ENCODE measurements at regions not wholly inside any gene's neighbourhood (a gene's known extent, or its start where the extent isn't known, plus 50 kb on each side); places are given as distances from the start of the nearest gene placed in this dataset.
"Not testable (repeated sequence)": the region's sequence is repeated elsewhere in the genome, so short reads cannot be mapped to it uniquely, and the experiment has no call there.

DNA sequence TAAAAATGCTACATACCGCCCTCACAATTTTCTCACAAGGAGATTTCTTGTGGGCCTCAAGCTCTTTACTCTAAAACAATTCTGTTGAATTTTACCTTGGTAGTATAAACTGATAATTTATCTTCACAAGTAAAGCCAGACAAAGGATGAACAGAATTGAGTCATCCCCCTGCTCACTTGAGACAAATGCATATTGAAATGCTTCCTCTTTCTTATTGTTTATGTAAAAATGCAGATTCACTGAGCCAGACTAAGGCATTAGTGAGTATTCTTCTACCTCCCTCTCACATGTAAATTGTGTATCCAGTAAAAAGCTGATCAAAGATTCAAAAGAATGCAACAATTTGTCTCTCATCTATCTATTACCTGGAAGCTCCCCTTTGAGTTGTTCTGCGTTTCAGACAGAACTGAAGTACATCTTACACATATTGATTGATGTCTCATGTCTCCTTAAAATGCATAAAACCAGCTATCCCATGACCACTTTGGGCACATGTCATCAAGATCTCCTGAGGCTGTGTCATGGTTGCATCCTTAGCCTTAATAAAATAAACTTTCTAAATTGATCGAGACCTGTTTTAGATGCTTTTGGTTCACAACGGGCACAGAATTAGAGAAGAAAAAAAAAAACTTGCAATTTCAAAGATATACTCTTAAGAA lies 743.1 kb upstream of the B3GALT2 start:
- DNase-seq = no peak

DNA sequence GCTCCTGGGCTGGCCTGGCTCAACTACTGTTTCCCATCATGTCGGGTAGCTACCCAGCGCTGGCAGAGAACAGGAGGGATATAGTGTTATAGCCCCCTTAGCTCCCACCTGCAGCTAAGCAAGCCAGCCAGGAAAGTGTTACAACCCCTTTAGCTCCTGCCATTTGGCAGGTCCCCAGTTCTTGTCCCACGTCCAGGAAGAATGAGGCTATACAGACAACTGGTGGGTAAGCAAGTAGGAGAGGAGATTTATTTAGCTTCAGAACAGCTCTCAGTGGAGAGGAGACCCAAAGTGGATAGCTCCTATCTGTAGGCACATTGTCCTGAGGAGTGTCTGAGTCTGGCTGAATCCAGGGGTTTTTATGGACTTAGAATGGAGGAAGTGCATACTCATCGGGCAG lies 741.1 kb upstream of the B3GALT2 start:
- no peak for DNase-seq

DNA sequence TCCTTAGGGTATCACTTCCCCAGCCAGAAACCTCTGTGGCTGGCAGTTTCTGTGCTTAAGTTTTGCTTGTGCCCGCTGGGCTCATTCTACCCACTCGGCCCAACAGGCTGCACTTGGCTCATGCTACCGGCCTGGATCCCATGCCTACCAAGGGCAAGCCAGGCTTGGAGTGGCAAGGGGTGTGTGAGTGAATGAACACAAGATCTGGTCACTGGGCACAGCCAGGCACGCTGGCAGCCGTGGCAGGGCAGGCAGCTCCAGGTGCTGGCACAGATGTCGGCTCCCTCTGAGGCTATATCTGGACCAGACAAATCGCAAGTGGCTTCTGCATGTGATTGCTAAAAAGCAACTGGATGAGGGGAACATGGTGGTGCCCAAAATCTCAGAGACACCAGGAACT lies 740.5 kb upstream of the B3GALT2 start:
- no peak for DNase-seq

DNA sequence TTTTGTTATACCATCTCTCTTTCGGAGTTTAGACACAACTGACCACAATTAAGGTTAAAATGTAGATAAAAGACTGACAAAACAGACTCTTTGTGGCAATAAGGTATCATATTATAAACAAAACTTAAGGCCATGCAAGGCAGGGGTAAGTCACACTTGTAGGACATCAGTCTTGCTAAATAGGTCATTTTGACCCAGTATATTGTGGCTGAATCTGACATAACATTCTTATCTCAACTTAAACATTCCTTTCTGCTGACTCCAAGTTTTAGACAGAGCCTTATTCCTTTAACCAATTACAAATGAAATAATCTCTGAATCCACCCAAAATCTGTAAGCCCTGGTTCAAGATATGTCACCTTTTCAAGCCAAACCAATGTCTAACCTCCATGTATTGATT lies 733.4 kb upstream of the B3GALT2 start:
- no peak for DNase-seq

DNA sequence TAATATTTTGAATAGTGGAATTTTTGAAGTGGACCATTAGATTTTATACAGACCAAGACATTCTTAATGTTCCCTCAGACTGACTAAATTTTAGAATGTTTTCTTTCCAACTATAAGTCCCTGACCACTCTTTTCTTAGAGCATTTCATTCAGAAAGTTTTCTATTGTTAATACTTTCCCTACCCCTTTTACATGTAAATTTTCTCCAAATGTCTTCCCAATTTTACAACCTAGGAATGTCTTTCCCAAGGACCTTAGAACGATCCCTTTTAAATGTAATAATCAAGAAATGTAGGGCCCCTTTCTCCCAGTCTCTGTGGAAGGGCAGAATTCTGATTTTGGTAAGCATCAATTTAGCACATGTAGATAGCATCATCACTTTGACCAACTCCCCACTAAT lies 730.0 kb upstream of the B3GALT2 start:
- DNase-seq = no peak

DNA sequence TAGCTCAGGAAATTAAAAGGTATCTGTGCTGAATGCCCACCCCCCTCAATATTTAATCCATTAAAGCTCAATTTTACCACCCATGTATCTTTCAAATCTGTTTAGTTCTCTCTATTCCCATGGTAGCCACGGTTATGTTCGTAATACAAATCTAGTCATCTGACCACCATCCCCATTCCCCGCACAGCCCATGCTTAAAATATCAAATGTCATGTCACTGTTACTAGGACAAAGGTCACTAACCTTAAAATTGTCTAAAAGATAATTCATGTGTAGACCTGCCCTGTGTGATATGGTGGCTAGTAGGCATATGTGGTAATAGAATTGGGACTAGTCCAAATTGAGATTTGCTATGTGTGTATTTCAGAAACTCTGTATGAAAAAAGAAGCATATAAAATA lies 728.5 kb upstream of the B3GALT2 start:
- no peak for DNase-seq

DNA sequence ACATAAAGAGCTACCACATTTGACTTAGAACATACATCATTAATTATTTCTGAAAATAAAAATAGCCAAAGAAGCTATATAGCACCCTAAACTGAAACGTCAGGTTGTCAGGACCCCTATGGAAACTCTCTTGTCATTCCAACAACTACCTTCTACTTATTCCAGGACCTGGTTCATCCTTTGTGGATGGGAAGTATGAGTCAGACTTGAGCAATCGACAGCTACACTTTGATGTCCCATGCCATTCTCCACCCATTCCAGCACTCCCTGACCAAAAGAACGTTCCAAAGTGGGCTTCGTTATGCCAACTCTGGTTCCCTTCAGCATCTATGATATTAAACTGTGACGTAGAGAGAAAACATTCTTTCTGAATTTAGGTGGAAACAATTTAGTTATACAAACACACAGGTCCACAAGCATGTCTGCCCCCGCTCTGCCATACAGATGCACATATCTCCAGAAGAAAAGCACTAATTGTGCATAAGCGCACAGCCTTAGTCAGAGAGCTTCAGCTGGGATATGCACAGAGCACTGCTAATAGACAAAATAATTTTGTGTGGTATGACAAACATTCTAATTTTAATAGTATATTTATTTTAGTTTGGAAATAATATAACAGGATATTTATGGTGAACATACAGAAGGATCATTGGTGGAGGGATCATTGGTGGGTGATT lies 723.1 kb upstream of the B3GALT2 start:
- no peak for DNase-seq

DNA sequence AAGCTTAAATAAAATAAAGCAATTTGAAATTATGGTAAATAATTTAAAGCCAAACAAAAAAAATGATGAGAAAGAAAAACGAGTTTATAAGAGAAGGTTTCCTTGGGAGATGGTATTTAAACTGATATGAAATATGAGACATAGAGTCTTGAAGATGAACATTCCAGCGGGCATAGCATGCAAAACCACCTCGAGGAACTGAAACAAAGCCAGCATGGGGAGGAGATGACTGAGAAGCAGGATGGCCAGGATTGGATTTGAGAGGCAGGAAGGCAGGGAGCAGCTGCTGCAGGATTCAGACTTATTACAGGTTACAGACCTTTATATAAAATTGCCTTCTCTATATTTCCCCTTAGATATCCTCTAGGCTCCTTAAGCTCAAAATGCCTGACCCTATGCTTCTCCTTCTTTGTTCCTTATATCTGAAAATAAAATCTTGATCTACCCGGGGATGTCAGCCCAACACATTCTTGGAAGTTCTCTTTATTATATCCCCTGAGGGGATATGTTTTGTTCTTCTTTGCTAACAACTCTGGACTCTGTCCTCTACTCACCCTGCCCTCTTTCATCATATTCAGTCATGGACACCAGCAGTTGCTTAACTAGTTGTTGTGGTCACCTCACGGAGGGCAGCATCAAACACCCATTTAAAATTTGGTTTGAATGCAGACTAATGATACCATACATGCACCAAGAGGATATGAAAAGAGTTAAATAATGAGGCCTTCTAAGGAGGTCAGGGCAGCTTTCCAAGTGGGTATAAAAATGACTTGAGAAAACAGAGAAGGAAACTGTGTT lies 719.1 kb upstream of the B3GALT2 start:
- no peak for DNase-seq

DNA sequence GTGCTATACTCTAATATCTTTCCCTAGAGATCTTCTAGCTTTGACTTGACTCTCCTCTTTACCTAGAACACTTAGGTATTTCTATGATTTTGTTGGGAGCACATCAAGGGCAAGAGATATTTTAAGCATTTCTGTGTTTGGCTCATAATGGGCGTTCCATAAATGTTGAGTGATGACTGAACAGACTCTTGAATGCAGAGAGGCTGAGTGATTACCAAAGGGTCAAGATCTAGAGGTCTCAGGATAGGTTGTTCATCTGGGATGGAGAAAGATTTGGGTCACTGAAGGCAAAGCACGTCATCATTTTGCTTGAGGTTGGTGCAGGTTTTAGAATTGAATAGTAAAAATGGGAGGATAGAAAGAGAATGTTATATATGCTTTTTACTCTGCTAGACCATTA lies 705.4 kb upstream of the B3GALT2 start:
- no peak for DNase-seq

DNA sequence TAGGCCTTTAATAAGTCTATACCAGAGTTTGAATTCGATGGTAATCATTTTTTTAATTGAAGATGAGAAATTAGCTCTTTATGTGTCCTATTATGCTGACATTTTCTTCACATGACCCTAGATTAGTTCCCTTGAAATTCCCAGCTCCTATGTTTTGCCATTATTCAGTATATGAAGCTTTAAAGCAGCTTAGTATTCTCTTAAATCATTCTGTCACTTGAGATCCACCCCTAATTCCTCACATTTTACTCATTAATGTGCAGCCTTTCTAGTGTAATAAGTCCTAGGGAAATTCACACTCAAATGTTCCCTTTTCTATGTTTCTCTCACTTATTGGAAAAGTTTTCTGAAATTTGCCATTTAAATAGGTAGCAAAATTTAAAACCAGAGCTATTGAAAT lies 704.5 kb upstream of the B3GALT2 start:
- no peak for DNase-seq

DNA sequence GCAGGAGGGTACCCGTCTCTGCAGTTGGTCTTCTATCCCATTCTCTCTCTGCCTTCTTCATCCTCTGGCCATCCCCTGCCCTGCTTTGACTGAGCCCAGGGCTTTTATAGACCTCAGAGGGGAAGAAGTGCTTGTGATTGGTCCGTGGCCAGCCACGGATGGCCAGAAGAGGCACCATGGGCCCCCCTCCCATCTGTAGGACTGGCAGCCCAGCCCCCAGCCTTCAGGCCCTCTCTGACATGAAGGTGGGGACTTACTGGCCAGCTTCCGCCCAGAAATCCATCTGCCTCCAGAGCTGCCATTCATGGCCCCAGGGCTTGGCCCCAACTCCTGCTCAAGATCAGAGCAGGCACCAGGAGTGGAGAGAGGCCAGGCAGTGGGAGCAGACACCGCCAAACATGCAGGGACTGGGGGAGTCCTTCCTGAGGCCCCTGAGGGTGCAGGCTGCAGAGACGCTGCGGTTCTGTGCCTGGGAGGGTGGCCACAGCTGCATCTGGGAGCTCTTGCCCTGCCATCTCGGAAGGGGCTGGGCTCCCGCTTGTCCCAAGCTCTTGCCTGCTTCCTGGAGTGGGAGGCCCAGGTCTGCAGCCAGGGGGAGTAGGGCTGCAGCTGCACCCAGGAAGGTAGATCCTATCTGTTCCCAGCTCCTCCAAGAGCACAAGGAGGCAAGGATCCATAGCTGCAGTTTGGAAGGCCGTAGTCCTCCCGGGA lies 698.6 kb upstream of the B3GALT2 start:
- no peak for DNase-seq

DNA sequence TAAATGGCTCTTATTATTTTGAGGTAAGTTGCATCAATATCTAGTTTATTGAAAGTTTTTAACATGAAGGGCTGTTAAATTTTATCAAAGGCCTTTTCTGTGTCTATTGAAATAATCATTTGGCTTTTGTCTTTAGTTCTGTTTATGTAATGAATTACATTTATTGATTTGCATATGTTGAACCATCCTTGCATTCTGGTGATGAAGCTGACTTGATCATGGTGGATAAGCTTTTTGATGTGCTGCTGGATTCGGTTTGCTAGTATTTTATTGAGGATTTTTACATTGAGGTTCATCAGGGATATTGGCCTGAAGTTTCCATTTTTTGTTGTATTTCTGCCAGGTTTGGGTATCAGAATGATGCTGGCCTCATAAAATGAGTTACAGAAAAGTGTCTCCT lies 691.5 kb upstream of the B3GALT2 start:
- not testable (repeated sequence) for DNase-seq

DNA sequence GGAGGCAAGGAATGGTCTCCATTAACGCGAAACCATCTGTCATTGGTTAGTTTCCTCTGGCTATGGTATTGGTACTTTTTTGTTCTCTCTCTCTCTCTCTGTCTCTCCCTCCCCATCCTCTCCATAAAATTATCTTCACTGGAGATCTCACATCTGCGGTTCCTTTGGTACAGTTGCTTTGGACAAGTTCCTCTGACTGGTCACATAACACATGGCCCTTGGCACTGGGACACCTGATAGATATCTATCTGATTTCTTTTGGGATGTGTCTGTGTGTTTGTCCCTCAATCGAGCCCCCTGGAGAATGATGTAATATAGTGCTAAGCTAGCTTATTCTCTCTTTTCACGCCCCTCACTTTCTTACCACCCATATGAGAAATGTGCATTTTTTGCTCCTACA lies 682.0 kb upstream of the B3GALT2 start:
- DNase-seq = no peak

DNA sequence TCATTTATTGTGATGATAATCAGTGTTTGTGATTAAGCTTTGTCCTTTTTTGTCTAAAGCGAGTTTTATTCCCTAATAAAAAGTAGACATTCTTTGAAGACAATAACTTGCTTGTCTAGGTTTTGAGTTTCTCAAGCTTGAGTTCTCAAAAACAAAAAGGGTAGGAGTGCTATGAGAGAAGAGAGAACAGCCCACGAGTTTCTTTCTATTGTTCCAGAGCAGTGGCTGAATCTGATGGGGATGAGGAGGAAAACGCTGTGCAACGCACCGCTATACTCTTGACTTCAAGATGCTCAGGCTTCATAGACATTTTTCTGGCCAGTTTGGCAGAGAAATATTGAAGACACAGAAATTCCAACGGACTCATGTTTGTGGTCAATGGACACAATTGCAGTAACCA lies 669.8 kb upstream of the B3GALT2 start:
- DNase-seq = no peak

DNA sequence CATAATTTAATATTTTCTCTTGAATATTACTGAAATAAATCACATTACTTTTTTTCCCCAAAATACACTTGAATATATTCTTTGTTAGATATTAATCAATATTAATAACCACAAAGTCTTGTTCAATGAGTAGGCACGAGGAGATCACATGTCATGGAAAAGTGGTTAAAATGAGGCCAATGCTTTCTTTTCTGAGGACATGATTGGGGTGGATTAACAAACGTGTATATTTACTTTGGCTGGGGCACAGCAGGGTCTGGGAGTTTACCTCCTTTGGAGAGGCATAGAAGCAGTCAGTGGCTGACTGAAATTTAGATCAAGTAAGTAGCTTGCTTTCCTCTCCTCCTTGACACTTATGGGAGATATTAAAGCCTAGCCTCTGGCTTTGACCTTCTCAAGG lies 664.3 kb upstream of the B3GALT2 start:
- DNase-seq = no peak

DNA sequence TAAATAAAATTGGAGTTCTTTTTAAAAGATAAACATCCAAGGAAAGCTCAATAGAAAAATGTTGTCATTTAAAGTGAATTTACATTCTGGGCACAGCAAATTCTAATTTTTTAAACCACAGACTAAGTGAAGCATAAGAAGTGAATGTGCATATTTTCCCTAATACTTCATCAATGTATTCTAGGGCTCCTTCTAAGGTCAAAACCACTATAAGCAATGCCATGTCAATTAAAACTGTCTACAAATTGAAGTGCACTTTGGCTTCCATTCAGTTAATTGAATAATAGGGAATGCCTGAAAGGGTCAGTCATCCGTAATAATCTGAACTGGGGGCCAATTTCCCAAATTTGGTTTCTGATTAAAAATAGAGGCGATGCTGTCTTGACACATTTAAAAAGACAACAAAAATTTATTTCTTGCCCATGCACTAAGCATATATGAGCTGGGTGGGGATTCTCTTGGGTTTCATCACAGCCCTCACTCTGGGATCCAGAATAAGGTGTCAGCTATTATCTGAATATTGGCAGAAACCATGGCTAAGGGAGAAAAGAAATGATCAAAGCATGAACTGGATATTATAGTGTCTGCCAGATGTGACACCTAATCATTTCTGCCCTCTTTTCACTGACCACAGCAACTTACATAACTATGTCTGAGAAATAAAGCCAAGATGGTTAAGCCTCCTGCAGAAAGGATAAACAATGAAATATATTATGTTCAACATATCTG lies 660.6 kb upstream of the B3GALT2 start:
- DNase-seq = no peak

DNA sequence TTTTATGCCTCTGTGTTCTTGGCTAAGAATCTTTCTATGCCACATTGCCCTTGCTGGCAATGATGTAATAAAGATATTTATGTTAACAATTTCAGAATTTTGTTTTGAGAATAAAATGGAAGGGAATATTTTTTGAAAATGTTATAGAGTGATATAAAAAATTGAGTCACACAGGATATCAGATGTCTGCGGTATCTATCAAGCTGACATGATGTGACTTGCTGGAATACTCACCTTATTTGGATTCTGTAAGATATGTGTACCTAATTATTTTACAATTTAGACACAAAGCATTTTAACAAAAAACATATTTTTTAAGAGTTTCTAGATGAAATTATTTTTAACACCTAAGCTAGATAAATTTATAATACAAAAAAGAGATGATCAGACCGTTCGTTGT lies 660.0 kb upstream of the B3GALT2 start:
- no peak for DNase-seq

DNA sequence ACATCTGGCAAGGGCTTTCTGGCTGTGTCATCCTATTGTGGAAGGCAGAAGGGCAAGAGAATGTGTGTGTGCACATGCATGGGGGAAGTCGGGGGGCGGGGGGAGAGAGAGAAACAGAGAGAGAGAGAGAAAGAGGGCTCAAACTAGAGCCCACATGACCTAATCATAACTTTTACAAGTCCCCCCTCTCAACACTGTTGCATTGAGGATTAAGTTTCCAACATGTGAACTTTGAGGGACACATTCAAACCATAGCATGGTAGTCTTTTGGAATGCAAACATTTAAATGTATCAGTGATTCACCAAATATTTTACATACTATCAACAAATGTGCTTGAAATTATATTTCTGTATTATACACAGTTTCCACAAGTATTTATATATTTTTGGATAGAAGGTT lies 655.4 kb upstream of the B3GALT2 start:
- DNase-seq = no peak

DNA sequence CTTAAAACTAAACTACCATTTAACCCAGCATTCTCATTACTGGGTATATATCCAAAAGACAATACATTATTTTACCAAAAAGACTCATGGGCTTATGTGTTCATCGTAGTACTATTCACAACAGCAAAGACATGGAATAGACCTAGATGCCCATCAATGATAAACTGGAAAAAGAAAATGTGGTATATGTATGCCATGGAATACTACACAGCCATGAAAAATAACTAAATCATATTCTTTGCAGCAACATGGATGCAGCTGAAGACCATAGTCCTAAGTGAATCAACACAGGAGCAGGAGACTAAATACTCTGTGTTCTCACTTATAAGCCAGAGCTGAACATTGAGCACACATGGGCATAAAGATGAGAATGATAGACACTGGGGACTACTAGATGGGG lies 645.1 kb upstream of the B3GALT2 start:
- no peak for DNase-seq

DNA sequence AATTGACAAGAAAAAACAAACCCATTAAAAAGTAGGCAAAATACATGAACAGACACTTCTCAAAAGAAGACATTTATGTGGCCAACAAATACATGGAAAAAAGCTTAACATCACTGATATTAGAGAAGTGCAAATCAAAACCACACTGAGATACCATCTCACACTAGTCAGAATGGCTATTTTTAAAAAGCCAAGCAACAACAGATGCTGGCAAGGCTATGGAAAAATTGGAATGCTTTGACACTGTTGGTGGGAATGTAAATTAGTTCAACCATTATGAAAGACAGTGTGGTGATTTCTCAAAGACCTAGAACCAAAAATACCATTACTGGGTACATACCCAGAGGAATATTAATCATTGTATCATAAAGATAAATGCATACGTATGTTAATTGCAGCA lies 641.1 kb upstream of the B3GALT2 start:
- DNase-seq = no peak

DNA sequence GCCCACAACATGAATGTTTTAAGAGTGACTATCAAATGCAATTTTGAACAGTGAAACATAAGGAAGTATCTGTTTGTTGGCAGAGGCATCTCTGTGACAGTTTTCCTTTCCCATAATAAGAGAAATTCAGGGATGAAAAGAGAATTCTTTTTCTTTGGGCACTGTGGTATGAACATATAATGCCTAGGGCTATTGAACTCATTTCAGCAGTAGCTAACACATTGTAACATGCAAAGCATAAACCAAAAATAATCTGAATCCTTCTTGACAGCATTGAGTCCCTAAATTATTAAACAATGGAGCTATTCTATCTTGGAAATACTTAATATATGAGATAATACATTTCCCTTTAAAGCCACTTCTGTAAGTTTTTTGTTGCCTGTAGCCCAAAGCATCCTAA lies 633.0 kb upstream of the B3GALT2 start:
- no peak for DNase-seq

DNA sequence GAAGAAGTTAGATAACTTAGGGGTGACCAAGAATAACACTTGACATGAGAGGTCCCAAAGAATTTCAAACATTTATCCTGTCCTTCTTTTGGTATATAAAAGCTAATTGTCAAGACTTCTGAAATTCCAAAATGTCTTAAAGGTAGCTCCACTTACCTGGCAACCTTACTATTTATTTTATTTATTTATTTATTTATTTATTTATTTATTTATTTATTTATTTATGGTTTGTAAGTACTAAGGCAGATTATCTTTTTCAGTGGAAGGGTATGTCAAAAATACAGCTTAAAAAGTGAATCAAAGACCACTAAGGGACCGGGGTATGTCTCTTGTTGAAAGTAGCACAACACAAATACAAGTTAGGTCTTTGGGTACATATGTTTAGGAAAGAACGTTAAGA lies 620.8 kb upstream of the B3GALT2 start:
- no peak for DNase-seq

Data from activated naive CD4-positive, alpha-beta T cell treated with anti-CD3 and anti-CD28 coated beads, Interleukin-2, amount 50 U/mL, for 16 hours (primary cell).